ENCODE measurements at regions not wholly inside any gene's neighbourhood (a gene's known extent, or its start where the extent isn't known, plus 50 kb on each side); places are given as distances from the start of the nearest gene placed in this dataset.

DNA sequence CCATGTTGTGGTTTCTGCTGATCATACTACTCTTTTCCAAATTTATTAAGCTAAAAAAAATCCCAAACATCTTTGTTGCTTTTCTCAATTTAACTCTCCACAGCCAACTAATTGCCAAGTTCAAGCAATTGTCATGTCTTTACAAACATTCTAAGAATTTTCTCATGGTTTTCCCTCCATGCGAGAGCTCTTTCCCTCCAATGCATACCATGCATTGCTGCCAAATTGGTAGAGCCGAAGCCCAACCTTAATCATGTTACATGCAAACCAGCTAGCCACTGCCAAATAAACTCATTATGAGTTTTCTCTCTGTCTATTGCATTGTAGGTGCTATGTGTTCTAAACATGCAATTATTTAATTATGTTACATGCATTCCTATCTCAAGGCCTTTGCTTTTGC is 123.9 kb downstream of the GC start:
- DNase-seq (ENCODE audit: low read depth, low spot score), result no peak
- H3K4me3 Mint-ChIP-seq, result no peak overlapping the region
- peaks cover 7% of the 10 kb centered on the region for H3K4me1 Mint-ChIP-seq
- no peak overlapping the region for H3K27ac Mint-ChIP-seq (ENCODE audit: unreplicated experiment)
- H3K9me3 Mint-ChIP-seq, result no peaks in the 10 kb centered on the region
- H3K27me3 Mint-ChIP-seq (ENCODE audit: low read depth), result no peaks in the 10 kb centered on the region
- TF ChIP-seq, protein P1, sequence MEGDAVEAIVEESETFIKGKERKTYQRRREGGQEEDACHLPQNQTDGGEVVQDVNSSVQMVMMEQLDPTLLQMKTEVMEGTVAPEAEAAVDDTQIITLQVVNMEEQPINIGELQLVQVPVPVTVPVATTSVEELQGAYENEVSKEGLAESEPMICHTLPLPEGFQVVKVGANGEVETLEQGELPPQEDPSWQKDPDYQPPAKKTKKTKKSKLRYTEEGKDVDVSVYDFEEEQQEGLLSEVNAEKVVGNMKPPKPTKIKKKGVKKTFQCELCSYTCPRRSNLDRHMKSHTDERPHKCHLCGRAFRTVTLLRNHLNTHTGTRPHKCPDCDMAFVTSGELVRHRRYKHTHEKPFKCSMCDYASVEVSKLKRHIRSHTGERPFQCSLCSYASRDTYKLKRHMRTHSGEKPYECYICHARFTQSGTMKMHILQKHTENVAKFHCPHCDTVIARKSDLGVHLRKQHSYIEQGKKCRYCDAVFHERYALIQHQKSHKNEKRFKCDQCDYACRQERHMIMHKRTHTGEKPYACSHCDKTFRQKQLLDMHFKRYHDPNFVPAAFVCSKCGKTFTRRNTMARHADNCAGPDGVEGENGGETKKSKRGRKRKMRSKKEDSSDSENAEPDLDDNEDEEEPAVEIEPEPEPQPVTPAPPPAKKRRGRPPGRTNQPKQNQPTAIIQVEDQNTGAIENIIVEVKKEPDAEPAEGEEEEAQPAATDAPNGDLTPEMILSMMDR (conservative IDR thresholded peaks at IDR 0.05), result no peak
- no peaks in the 10 kb centered on the region for H3K36me3 Mint-ChIP-seq (ENCODE audit: low read depth)

DNA sequence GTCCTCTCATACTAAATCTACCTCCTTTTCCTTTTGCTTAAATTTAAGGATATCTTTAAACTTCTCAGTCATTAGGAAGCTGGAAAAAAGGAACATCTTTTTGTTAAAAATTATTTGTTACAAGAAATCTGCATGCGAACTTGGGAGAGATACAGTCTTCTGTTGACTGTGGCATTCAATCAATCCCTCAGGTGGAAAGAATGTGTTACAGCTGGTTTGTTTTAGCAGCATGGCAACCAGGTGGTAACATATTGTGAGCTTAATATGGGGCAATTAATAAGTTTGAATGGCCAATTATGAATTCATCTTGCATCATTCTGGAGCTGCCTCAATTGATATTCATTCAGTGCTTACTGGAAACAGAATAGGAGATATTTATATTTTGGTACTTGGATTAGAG is 135.0 kb downstream of the GC start:
- H3K4me1 Mint-ChIP-seq, result no peaks in the 10 kb centered on the region
- no peaks in the 10 kb centered on the region for H3K27me3 Mint-ChIP-seq (ENCODE audit: low read depth)
- DNase-seq (ENCODE audit: low read depth, low spot score), result no peak
- H3K9me3 Mint-ChIP-seq, result no peaks in the 10 kb centered on the region
- no peak overlapping the region for H3K4me3 Mint-ChIP-seq
- TF ChIP-seq, protein P1 (conservative IDR thresholded peaks at IDR 0.05), result no peak
- no peaks in the 10 kb centered on the region for H3K36me3 Mint-ChIP-seq (ENCODE audit: low read depth)
- no peak overlapping the region for H3K27ac Mint-ChIP-seq (ENCODE audit: unreplicated experiment)

DNA sequence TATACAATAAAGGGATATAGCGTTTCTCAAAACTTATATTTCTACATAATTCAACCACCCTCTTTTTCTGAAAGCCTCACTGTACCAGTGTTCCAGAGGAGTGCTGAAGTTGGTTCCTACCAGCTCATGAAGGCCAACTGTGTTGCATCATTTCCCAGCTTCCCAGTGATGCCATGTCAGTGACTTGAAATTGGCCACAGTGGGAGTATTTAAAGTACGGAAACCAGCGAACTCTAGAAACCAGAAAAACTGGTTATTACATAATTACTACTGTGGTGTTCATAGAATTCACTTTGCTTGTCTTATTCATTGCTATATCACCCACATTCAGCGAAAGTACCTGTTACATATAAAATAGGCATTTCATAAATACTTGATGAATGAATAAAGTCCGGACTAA is 135.4 kb downstream of the GC start:
- Mint-ChIP-seq H3K36me3 (ENCODE audit: low read depth) (no peaks in the 10 kb centered on the region), H3K27me3 (ENCODE audit: low read depth) (no peaks in the 10 kb centered on the region), H3K27ac (ENCODE audit: unreplicated experiment) (no peak overlapping the region), H3K4me3 (no peak overlapping the region), H3K4me1 (no peaks in the 10 kb centered on the region), H3K9me3 (no peaks in the 10 kb centered on the region)
- no peak for DNase-seq (ENCODE audit: low read depth, low spot score)
- TF ChIP-seq, protein P1 (conservative IDR thresholded peaks at IDR 0.05), result no peak

DNA sequence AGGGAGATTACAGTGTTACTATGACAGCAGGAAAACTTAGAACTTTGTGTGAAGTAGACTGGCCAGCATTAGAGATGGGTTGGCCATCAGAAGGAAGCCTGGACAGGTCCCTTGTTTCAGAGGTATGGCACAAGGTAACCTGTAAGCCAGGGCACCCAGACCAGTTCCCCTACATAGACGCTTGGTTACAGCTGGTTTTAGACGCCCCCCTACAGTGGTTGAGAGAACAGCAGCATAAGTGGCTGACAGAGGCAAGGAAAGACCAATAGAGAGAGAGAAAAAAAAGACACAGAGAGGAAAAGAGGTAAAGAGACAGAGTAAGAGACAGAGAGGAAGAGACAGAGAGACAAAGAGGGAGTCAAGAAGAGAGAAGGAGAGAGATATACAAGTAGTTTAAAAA is 144.5 kb downstream of the GC start:
- Mint-ChIP-seq H3K4me1 (peaks cover 9% of the 10 kb centered on the region), H3K27ac (ENCODE audit: unreplicated experiment) (no peak overlapping the region), H3K27me3 (ENCODE audit: low read depth) (no peaks in the 10 kb centered on the region), H3K4me3 (no peak overlapping the region), H3K9me3 (peaks cover 12% of the 10 kb centered on the region), H3K36me3 (ENCODE audit: low read depth) (peaks cover 6% of the 10 kb centered on the region)
- TF ChIP-seq, protein P1 (conservative IDR thresholded peaks at IDR 0.05), result no peak
- no peak for DNase-seq (ENCODE audit: low read depth, low spot score)

DNA sequence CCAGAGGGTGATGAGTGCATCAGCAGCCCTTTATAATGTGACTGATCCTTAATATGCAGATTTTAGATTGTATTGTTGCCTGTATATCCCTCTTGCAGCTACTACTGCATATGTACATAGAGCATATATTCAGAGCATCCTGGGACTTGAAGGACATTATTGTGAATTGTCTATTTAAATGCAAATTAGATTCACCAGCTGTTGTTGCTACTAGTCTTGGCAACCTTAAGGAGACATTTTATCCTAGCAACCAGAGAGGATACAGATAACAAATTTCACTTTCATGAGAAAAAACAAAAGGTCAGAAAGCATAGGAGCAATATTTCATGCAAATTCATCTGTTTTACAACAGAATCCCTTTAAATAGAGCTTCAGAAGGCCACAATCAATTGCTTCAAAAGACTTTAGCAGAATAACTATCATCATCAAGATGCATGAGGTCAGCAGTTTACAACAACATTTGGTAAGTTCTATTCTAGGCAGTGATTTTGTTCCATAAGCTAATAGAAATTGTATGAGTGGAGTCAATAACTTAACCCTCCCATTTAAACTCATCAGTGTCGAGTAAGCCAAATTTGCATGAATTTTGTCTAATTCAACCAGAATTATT is 148.6 kb downstream of the GC start:
- no peaks in the 10 kb centered on the region for H3K27me3 Mint-ChIP-seq (ENCODE audit: low read depth)
- peaks cover 6% of the 10 kb centered on the region for H3K9me3 Mint-ChIP-seq
- H3K27ac Mint-ChIP-seq (ENCODE audit: unreplicated experiment), result no peak overlapping the region
- no peak overlapping the region for H3K4me3 Mint-ChIP-seq
- H3K36me3 Mint-ChIP-seq (ENCODE audit: low read depth), result peaks cover 6% of the 10 kb centered on the region
- no peak for DNase-seq (ENCODE audit: low read depth, low spot score)
- H3K4me1 Mint-ChIP-seq, result peaks cover 10% of the 10 kb centered on the region
- TF ChIP-seq, protein P1 (conservative IDR thresholded peaks at IDR 0.05), result no peak
